Mucosa of gallbladder (tissue), 1 donor: ENCODE measurements at regions not wholly inside any gene's neighbourhood (a gene's known extent, or its start where the extent isn't known, plus 50 kb on each side); places are given as distances from the start of the nearest gene placed in this dataset.

Experiments used
- DNase-seq: peaks from one replicate; pipeline ENCODE4 v3.0.0-alpha.2; 2020; ENCODE audit warnings: low spot score
- donor health status: DM: no; HTN: no; CAD: no.

GRCh38 chr11:113634940-113635575 lies 71.0 kb downstream of the TMPRSS5 start:
- DNase-seq, result no peak

- no peak for DNase-seq
These were observed 73.1 kb downstream of the TMPRSS5 start for GRCh38 chr11:113632981-113633380.

- DNase-seq, result no peak
These were observed 76.5 kb downstream of the TMPRSS5 start for GRCh38 chr11:113629562-113629961.

- no peak for DNase-seq
These were observed 77.2 kb downstream of the TMPRSS5 start for GRCh38 chr11:113628912-113629311.

GRCh38 chr11:113627946-113628345 lies 78.2 kb downstream of the TMPRSS5 start:
- DNase-seq, result no peak

- no peak for DNase-seq
These were observed 78.8 kb downstream of the TMPRSS5 start for GRCh38 chr11:113627297-113627696.

GRCh38 chr11:113626736-113627135 lies 79.4 kb downstream of the TMPRSS5 start:
- DNase-seq, result no peak

- no peak for DNase-seq
These were observed 83.0 kb downstream of the TMPRSS5 start for GRCh38 chr11:113623114-113623513.

- no peak for DNase-seq
These were observed 87.7 kb downstream of the TMPRSS5 start for GRCh38 chr11:113618360-113618759.

GRCh38 chr11:113615773-113616172 lies 90.3 kb downstream of the TMPRSS5 start:
- no peak for DNase-seq

GRCh38 chr11:113615098-113615497 lies 91.0 kb downstream of the TMPRSS5 start:
- no peak for DNase-seq

GRCh38 chr11:113614097-113614496 lies 92.0 kb downstream of the TMPRSS5 start:
- no peak for DNase-seq

- DNase-seq, result no peak
These were observed 92.5 kb downstream of the TMPRSS5 start for GRCh38 chr11:113613619-113614018.

GRCh38 chr11:113604186-113604585 lies 101.9 kb downstream of the TMPRSS5 start:
- DNase-seq, result no peak

GRCh38 chr11:113603277-113604059 lies 102.6 kb downstream of the TMPRSS5 start:
- DNase-seq, result peak; percentile 11

- DNase-seq, result no peak
These were observed 103.6 kb downstream of the TMPRSS5 start for GRCh38 chr11:113602483-113602882.

- DNase-seq, result no peak
These were observed 109.5 kb downstream of the TMPRSS5 start for GRCh38 chr11:113596658-113597057.

- DNase-seq, result no peak
These were observed 110.1 kb downstream of the TMPRSS5 start for GRCh38 chr11:113595810-113596594.

GRCh38 chr11:113593698-113594308 lies 112.3 kb downstream of the TMPRSS5 start:
- DNase-seq, result no peak

GRCh38 chr11:113591117-113591516 lies 115.0 kb downstream of the TMPRSS5 start:
- DNase-seq, result no peak

- DNase-seq, result no peak
These were observed 112.1 kb upstream of the DRD2 start for GRCh38 chr11:113587308-113587739.

GRCh38 chr11:113584371-113584770 lies 109.2 kb upstream of the DRD2 start:
- DNase-seq, result no peak
